ENCODE measurements at regions not wholly inside any gene's neighbourhood (a gene's known extent, or its start where the extent isn't known, plus 50 kb on each side); places are given as distances from the start of the nearest gene placed in this dataset.
"Not testable (repeated sequence)": the region's sequence is repeated elsewhere in the genome, so short reads cannot be mapped to it uniquely, and the experiment has no call there.

- Mint-ChIP-seq H3K4me1 (ENCODE audit: low read depth) (no peaks in the 10 kb centered on the region), H3K27ac (no peak overlapping the region), H3K36me3 (ENCODE audit: low read depth) (no peaks in the 10 kb centered on the region), H3K27me3 (ENCODE audit: low read depth) (no peaks in the 10 kb centered on the region), H3K4me3 (no peak overlapping the region), H3K9me3 (peaks cover 15% of the 10 kb centered on the region)
- no peak for DNase-seq
- intact Hi-C loops (cut with micrococcal nuclease): no loop called here
- CTCF ChIA-PET: no interaction called here
Measured at GRCh38 chr1:79903321-79903720, 896.8 kb upstream of the ADGRL4 start.

- no peaks in the 10 kb centered on the region for H3K36me3 Mint-ChIP-seq (ENCODE audit: low read depth)
- no peak overlapping the region for H3K27ac Mint-ChIP-seq
- CTCF ChIA-PET: no interaction called here
- no peak overlapping the region for H3K4me3 Mint-ChIP-seq
- intact Hi-C loops (cut with micrococcal nuclease): no loop called here
- no peak for DNase-seq
- peaks cover 15% of the 10 kb centered on the region for H3K9me3 Mint-ChIP-seq
- no peaks in the 10 kb centered on the region for H3K27me3 Mint-ChIP-seq (ENCODE audit: low read depth)
- H3K4me1 Mint-ChIP-seq (ENCODE audit: low read depth): no peaks in the 10 kb centered on the region
Measured at GRCh38 chr1:79902418-79902817, 895.9 kb upstream of the ADGRL4 start.

- no peak overlapping the region for H3K4me3 Mint-ChIP-seq
Measured at GRCh38 chr1:79899914-79900313, 893.4 kb upstream of the ADGRL4 start.

GRCh38 chr1:79896140-79896539 is 889.6 kb upstream of the ADGRL4 start:
- DNase-seq: no peak
- Mint-ChIP-seq H3K4me3 (no peak overlapping the region), H3K27ac (no peak overlapping the region), H3K4me1 (ENCODE audit: low read depth) (no peaks in the 10 kb centered on the region), H3K27me3 (ENCODE audit: low read depth) (no peaks in the 10 kb centered on the region), H3K36me3 (ENCODE audit: low read depth) (no peaks in the 10 kb centered on the region), H3K9me3 (peaks cover 13% of the 10 kb centered on the region)
- intact Hi-C loops (cut with micrococcal nuclease): no loop called here
- CTCF ChIA-PET: no interaction called here

More at GRCh38 chr1:79899914-79900313, 893.4 kb upstream of the ADGRL4 start:
- CTCF ChIA-PET: no interaction called here
- DNase-seq: no peak
- no peaks in the 10 kb centered on the region for H3K36me3 Mint-ChIP-seq (ENCODE audit: low read depth)
- H3K9me3 Mint-ChIP-seq: peaks cover 10% of the 10 kb centered on the region
- no peak overlapping the region for H3K27ac Mint-ChIP-seq
- H3K4me1 Mint-ChIP-seq (ENCODE audit: low read depth): no peaks in the 10 kb centered on the region
- intact Hi-C loops (cut with micrococcal nuclease): no loop called here
- no peaks in the 10 kb centered on the region for H3K27me3 Mint-ChIP-seq (ENCODE audit: low read depth)

GRCh38 chr1:79895573-79895972 is 889.0 kb upstream of the ADGRL4 start:
- H3K9me3 Mint-ChIP-seq: peaks cover 17% of the 10 kb centered on the region
- H3K4me1 Mint-ChIP-seq (ENCODE audit: low read depth): no peaks in the 10 kb centered on the region
- no peak overlapping the region for H3K27ac Mint-ChIP-seq
- H3K4me3 Mint-ChIP-seq: no peak overlapping the region
- no peaks in the 10 kb centered on the region for H3K27me3 Mint-ChIP-seq (ENCODE audit: low read depth)
- intact Hi-C loops (cut with micrococcal nuclease): no loop called here
- no peak for DNase-seq
- CTCF ChIA-PET: no interaction called here
- H3K36me3 Mint-ChIP-seq (ENCODE audit: low read depth): no peaks in the 10 kb centered on the region

GRCh38 chr1:79894129-79894528 is 887.6 kb upstream of the ADGRL4 start:
- H3K27me3 Mint-ChIP-seq (ENCODE audit: low read depth); H3K4me3 Mint-ChIP-seq; H3K4me1 Mint-ChIP-seq (ENCODE audit: low read depth); H3K36me3 Mint-ChIP-seq (ENCODE audit: low read depth); H3K27ac Mint-ChIP-seq; intact Hi-C loops (cut with micrococcal nuclease); DNase-seq; CTCF ChIA-PET: not testable (repeated sequence)
- H3K9me3 Mint-ChIP-seq: peaks cover 21% of the 10 kb centered on the region

GRCh38 chr1:79887059-79887458 is 880.5 kb upstream of the ADGRL4 start:
- intact Hi-C loops (cut with micrococcal nuclease): no loop called here
- H3K27me3 Mint-ChIP-seq (ENCODE audit: low read depth): no peaks in the 10 kb centered on the region
- no peak overlapping the region for H3K4me3 Mint-ChIP-seq
- H3K36me3 Mint-ChIP-seq (ENCODE audit: low read depth): no peaks in the 10 kb centered on the region
- H3K4me1 Mint-ChIP-seq (ENCODE audit: low read depth): no peaks in the 10 kb centered on the region
- H3K9me3 Mint-ChIP-seq: peaks cover 29% of the 10 kb centered on the region
- no peak for DNase-seq
- CTCF ChIA-PET: no interaction called here
- H3K27ac Mint-ChIP-seq: no peak overlapping the region

GRCh38 chr1:79885101-79885500 is 878.6 kb upstream of the ADGRL4 start:
- intact Hi-C loops (cut with micrococcal nuclease): no loop called here
- no peak for DNase-seq
- CTCF ChIA-PET: no interaction called here
- H3K27me3 Mint-ChIP-seq (ENCODE audit: low read depth): no peaks in the 10 kb centered on the region
- no peak overlapping the region for H3K27ac Mint-ChIP-seq
- no peaks in the 10 kb centered on the region for H3K36me3 Mint-ChIP-seq (ENCODE audit: low read depth)
- H3K9me3 Mint-ChIP-seq: peaks cover 17% of the 10 kb centered on the region
- H3K4me3 Mint-ChIP-seq: no peak overlapping the region
- H3K4me1 Mint-ChIP-seq (ENCODE audit: low read depth): no peaks in the 10 kb centered on the region

GRCh38 chr1:79877086-79877485 is 870.6 kb upstream of the ADGRL4 start:
- Mint-ChIP-seq H3K36me3 (ENCODE audit: low read depth) (no peaks in the 10 kb centered on the region), H3K4me1 (ENCODE audit: low read depth) (no peaks in the 10 kb centered on the region), H3K27ac (no peak overlapping the region), H3K9me3 (peaks cover 6% of the 10 kb centered on the region), H3K4me3 (no peak overlapping the region), H3K27me3 (ENCODE audit: low read depth) (no peaks in the 10 kb centered on the region)
- intact Hi-C loops (cut with micrococcal nuclease): no loop called here
- CTCF ChIA-PET: no interaction called here
- no peak for DNase-seq

GRCh38 chr1:79875187-79875586 is 868.7 kb upstream of the ADGRL4 start:
- Mint-ChIP-seq H3K9me3 (peaks cover 2% of the 10 kb centered on the region), H3K4me1 (ENCODE audit: low read depth) (no peaks in the 10 kb centered on the region), H3K27me3 (ENCODE audit: low read depth) (no peaks in the 10 kb centered on the region), H3K36me3 (ENCODE audit: low read depth) (no peaks in the 10 kb centered on the region), H3K27ac (no peak overlapping the region), H3K4me3 (no peak overlapping the region)
- CTCF ChIA-PET: no interaction called here
- intact Hi-C loops (cut with micrococcal nuclease): no loop called here
- no peak for DNase-seq

- no peak for DNase-seq
- Mint-ChIP-seq H3K36me3 (ENCODE audit: low read depth) (no peaks in the 10 kb centered on the region), H3K4me1 (ENCODE audit: low read depth) (no peaks in the 10 kb centered on the region), H3K27me3 (ENCODE audit: low read depth) (no peaks in the 10 kb centered on the region), H3K27ac (no peak overlapping the region), H3K9me3 (peaks cover 2% of the 10 kb centered on the region), H3K4me3 (no peak overlapping the region)
- CTCF ChIA-PET: no interaction called here
- intact Hi-C loops (cut with micrococcal nuclease): no loop called here
Measured at GRCh38 chr1:79874289-79874688, 867.8 kb upstream of the ADGRL4 start.

GRCh38 chr1:79859212-79859948 is 852.9 kb upstream of the ADGRL4 start:
- H3K27me3 Mint-ChIP-seq (ENCODE audit: low read depth): no peaks in the 10 kb centered on the region
- CTCF ChIA-PET: no interaction called here
- H3K9me3 Mint-ChIP-seq: peaks cover 10% of the 10 kb centered on the region
- H3K36me3 Mint-ChIP-seq (ENCODE audit: low read depth): no peaks in the 10 kb centered on the region
- intact Hi-C loops (cut with micrococcal nuclease): no loop called here
- DNase-seq: no peak
- no peak overlapping the region for H3K4me3 Mint-ChIP-seq
- H3K27ac Mint-ChIP-seq: no peak overlapping the region
- H3K4me1 Mint-ChIP-seq (ENCODE audit: low read depth): no peaks in the 10 kb centered on the region

GRCh38 chr1:79852004-79852403 is 845.5 kb upstream of the ADGRL4 start:
- H3K4me1 Mint-ChIP-seq (ENCODE audit: low read depth): no peaks in the 10 kb centered on the region
- no peaks in the 10 kb centered on the region for H3K27me3 Mint-ChIP-seq (ENCODE audit: low read depth)
- intact Hi-C loops (cut with micrococcal nuclease): no loop called here

More at GRCh38 chr1:79852004-79852403, 845.5 kb upstream of the ADGRL4 start:
- no peak overlapping the region for H3K4me3 Mint-ChIP-seq
- peaks cover 1% of the 10 kb centered on the region for H3K9me3 Mint-ChIP-seq
- H3K27ac Mint-ChIP-seq: no peak overlapping the region
- no peak for DNase-seq
- no peaks in the 10 kb centered on the region for H3K36me3 Mint-ChIP-seq (ENCODE audit: low read depth)
- CTCF ChIA-PET: no interaction called here
